H1 (cell line): ENCODE measurements at regions not wholly inside any gene's neighbourhood (a gene's known extent, or its start where the extent isn't known, plus 50 kb on each side); places are given as distances from the start of the nearest gene placed in this dataset.

Source experiments
- ASH2L ChIP-seq: fragments of 200-600, 300-600 bp; sonication (generic); IDR thresholded peaks from one replicate; pipeline ENCODE4 v1.7.1; 2017; ENCODE audit warnings: low read length
- BCL11A ChIP-seq, 2 experiments: IDR thresholded peaks; one replicate each; pipeline ENCODE4 v1.6.1; 2011; ENCODE audit warnings: low read depth in 2 of 2, low read length in 2 of 2, mild to moderate bottlenecking in 2 of 2
- CHD1 ChIP-seq: IDR thresholded peaks from 2 replicates; pipeline ENCODE4 v1.6.1; 2012; ENCODE audit warnings: low read depth, low read length, improper control_type of control experiment
- RFX5 ChIP-seq: IDR thresholded peaks from 2 replicates; pipeline ENCODE4 v1.6.1; 2011; ENCODE audit warnings: low read depth, low read length, improper control_type of control experiment, borderline replicate concordance
- RNF2 ChIP-seq: fragments of 200-900, 300-1000 bp; sonication (generic); IDR thresholded peaks from 2 replicates; pipeline ENCODE4 v1.7.1; 2016; ENCODE audit warnings: borderline replicate concordance, low read depth, mild to moderate bottlenecking, antibody characterized with exemption, low read length; ENCODE audit not compliant: poor library complexity, severe bottlenecking; ENCODE audit errors: missing control alignments
- TAF1 ChIP-seq: IDR thresholded peaks from 2 replicates; pipeline ENCODE4 v1.6.1; 2011; ENCODE audit warnings: mild to moderate bottlenecking, low read depth, low read length
- ZNF274 ChIP-seq: IDR thresholded peaks from 2 replicates; pipeline ENCODE4 v1.7.0; 2012; ENCODE audit warnings: low read length, borderline replicate concordance; ENCODE audit errors: extremely low read depth

DNA sequence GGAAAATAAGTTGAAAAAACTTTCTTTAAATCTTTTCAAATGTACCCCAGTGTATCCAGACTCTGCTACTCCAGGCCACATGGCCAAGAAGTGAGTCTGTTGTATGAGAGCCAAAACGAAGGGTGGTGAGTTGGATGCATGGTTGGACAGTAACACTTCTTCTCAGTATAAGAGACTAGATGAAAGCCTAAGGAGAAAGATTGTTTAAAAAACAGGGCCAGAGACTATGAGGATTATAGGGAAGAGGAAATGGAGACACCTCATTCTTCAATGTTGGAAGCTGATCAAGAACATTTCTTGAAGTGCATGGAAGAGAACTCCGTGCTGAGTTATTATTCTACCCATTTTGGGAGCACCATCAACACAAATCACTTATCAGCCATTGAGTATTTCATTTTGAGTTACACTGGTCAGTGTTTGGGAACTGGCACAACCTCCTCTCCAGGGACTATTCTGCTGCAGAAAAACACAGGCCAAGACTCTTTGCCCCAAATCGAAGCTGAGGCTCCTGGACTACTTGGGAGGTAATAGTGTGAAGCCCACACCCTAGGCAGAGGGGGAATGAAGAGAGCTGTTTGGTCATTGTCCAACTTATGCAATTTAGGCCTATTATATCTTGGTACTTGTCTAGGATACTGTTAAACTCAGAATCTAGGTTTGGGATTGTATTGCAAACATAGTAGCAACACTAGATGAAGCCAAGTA is 123.0 kb upstream of the SEC61G start (continued):
- no peak for TF ChIP-seq TAF1
- TF ChIP-seq RNF2 = no peak
- TF ChIP-seq RFX5 = no peak
- no peak for TF ChIP-seq ASH2L
- no peak for TF ChIP-seq BCL11A (IDR thresholded peaks at IDR 0.05; ENCODE audit: low read depth in 2 of 2, low read length in 2 of 2)
- no peak for TF ChIP-seq ZNF274
- TF ChIP-seq CHD1 = no peak
